ENCODE measurements at regions not wholly inside any gene's neighbourhood (a gene's known extent, or its start where the extent isn't known, plus 50 kb on each side); places are given as distances from the start of the nearest gene placed in this dataset.

GRCh38 chr1:106960412-106960811 lies 96.1 kb upstream of the PRMT6 start (continued):
- TF ChIP-seq ZXDC (CRISPR knock-in tag; IDR thresholded peaks at IDR 0.05) (no peak), RXRA (CRISPR knock-in tag; IDR thresholded peaks at IDR 0.05) (no peak), THYN1 (CRISPR knock-in tag; IDR thresholded peaks at IDR 0.05; ENCODE audit: borderline replicate concordance, low read depth) (no peak), ZNF530 (CRISPR knock-in tag; IDR thresholded peaks at IDR 0.05; ENCODE audit: low read depth) (no peak), ZNF660 (CRISPR knock-in tag; IDR thresholded peaks at IDR 0.05; ENCODE audit: borderline replicate concordance, low read depth) (no peak), ZNF703 (CRISPR knock-in tag; IDR thresholded peaks at IDR 0.05; ENCODE audit: borderline replicate concordance) (no peak)

- Histone ChIP-seq H3K4me3 (replicated peaks in 1 of 3; ENCODE audit: insufficient read depth in 1 of 3, low read depth in 2 of 3, low read length in 3 of 3) (no peak overlapping the region), H3K4me2 (ENCODE audit: low read depth, low read length) (no peak overlapping the region), H4K20me1 (ENCODE audit: insufficient read depth, low read length) (no peaks in the 10 kb centered on the region), H3K9me3 (ENCODE audit: low read length) (peaks cover 29% of the 10 kb centered on the region; the same call in 1 of the 2 replicates), H3K36me3 (replicated peaks in 1 of 2; ENCODE audit: control insufficient read depth in 1 of 2, insufficient read depth in 2 of 2, low read length in 2 of 2) (no peaks in the 10 kb centered on the region), H2AFZ (ENCODE audit: low read length) (no peak overlapping the region), H3K79me2 (ENCODE audit: insufficient read depth, low read length) (no peaks in the 10 kb centered on the region), H3K27me3 (ENCODE audit: control insufficient read depth in 1 of 2, insufficient read depth in 2 of 2, low read length in 2 of 2) (no peaks in the 10 kb centered on the region), H3K9ac (ENCODE audit: insufficient read depth, low read depth, low read length) (no peak overlapping the region), H3K27ac (ENCODE audit: extremely low read length, insufficient read depth, low read length) (no peak overlapping the region), H3K4me1 (ENCODE audit: insufficient read depth, low read length) (no peaks in the 10 kb centered on the region)
- TF ChIP-seq PAX8 (CRISPR knock-in tag; IDR thresholded peaks at IDR 0.05; ENCODE audit: borderline replicate concordance) (no peak), MAF1 (CRISPR knock-in tag; IDR thresholded peaks at IDR 0.05; ENCODE audit: borderline replicate concordance) (no peak), ZNF703 (CRISPR knock-in tag; IDR thresholded peaks at IDR 0.05; ENCODE audit: borderline replicate concordance) (no peak), DRAP1 (CRISPR knock-in tag; IDR thresholded peaks at IDR 0.05) (no peak)
- ChIA-PET POLR2A (no interaction called here), CTCF (ENCODE audit: low intra/inter-chr PET ratio, low total read pairs) (no interaction called here)
- FAIRE-seq (no peak), ATAC-seq (no peak), DNase-seq (ENCODE audit: low spot score) (no peak)
- in situ Hi-C loops (cut with HindIII; ENCODE audit: extremely low pct_ligation_motif_present, low pct_unique_long_range_greater_than_20kb), result no loop called here
- intact Hi-C loops (cut with micrococcal nuclease; ENCODE audit: unreplicated experiment), result no loop called here
- no TSS peak for BruUV-seq (replicated peaks)
Observed at GRCh38 chr1:106961646-106962045, 94.8 kb upstream of the PRMT6 start.
